Midbrain (tissue), 1 donor: ENCODE measurements at regions not wholly inside any gene's neighbourhood (a gene's known extent, or its start where the extent isn't known, plus 50 kb on each side); places are given as distances from the start of the nearest gene placed in this dataset.

Source experiments
- DNase-seq: peaks from one replicate; lab custom pipeline; 2025; lab: John Stamatoyannopoulos, UW

- no peak for DNase-seq
Measured at GRCh38 chr6:14834851-14835530, 410.9 kb upstream of the JARID2 start.

- DNase-seq = no peak
Measured at GRCh38 chr6:14837435-14837834, 408.4 kb upstream of the JARID2 start.

- DNase-seq = no peak
Measured at GRCh38 chr6:14838133-14838583, 407.7 kb upstream of the JARID2 start.

- DNase-seq = no peak
Measured at GRCh38 chr6:14841901-14842421, 403.9 kb upstream of the JARID2 start.

- DNase-seq = no peak
Measured at GRCh38 chr6:14844411-14844810, 401.5 kb upstream of the JARID2 start.

- DNase-seq = no peak
Measured at GRCh38 chr6:14848019-14848418, 397.9 kb upstream of the JARID2 start.

GRCh38 chr6:14849185-14849584 lies 396.7 kb upstream of the JARID2 start:
- no peak for DNase-seq

GRCh38 chr6:14851281-14851680 lies 394.6 kb upstream of the JARID2 start:
- no peak for DNase-seq

- no peak for DNase-seq
Measured at GRCh38 chr6:14852375-14852774, 393.5 kb upstream of the JARID2 start.

- DNase-seq = no peak
Measured at GRCh38 chr6:14856177-14856576, 389.7 kb upstream of the JARID2 start.

GRCh38 chr6:14857001-14857400 lies 388.9 kb upstream of the JARID2 start:
- DNase-seq = no peak

- DNase-seq = no peak
Measured at GRCh38 chr6:14857501-14857900, 388.4 kb upstream of the JARID2 start.

- DNase-seq = no peak
Measured at GRCh38 chr6:14858808-14859207, 387.1 kb upstream of the JARID2 start.

- DNase-seq = no peak
Measured at GRCh38 chr6:14860774-14861173, 385.1 kb upstream of the JARID2 start.

- no peak for DNase-seq
Measured at GRCh38 chr6:14861491-14861943, 384.4 kb upstream of the JARID2 start.

- no peak for DNase-seq
Measured at GRCh38 chr6:14862845-14863244, 383.0 kb upstream of the JARID2 start.

- no peak for DNase-seq
Measured at GRCh38 chr6:14863902-14864850, 381.7 kb upstream of the JARID2 start.

GRCh38 chr6:14865531-14866100 lies 380.3 kb upstream of the JARID2 start:
- DNase-seq = no peak

- no peak for DNase-seq
Measured at GRCh38 chr6:14867802-14868201, 378.1 kb upstream of the JARID2 start.

- no peak for DNase-seq
Measured at GRCh38 chr6:14871221-14871620, 374.6 kb upstream of the JARID2 start.

GRCh38 chr6:14873101-14873500 lies 372.8 kb upstream of the JARID2 start:
- DNase-seq = no peak

GRCh38 chr6:14873781-14874441 lies 372.0 kb upstream of the JARID2 start:
- no peak for DNase-seq
